NB4 (cell line): ENCODE measurements at regions not wholly inside any gene's neighbourhood (a gene's known extent, or its start where the extent isn't known, plus 50 kb on each side); places are given as distances from the start of the nearest gene placed in this dataset.
A peak's percentile ranks its signal among the peaks of the same experiment; 100 is the strongest.

Experiments
- DNase-seq: peaks from one replicate; pipeline ENCODE4 v3.0.0; 2010; ENCODE audit warnings: low read depth
- H3K4me3 ChIP-seq: one replicate; pipeline ENCODE4 v1.5.1; 2011; ENCODE audit warnings: mild to moderate bottlenecking, low read depth, low read length, moderate library complexity
- MYC ChIP-seq: IDR thresholded peaks from 2 replicates; pipeline ENCODE4 v1.6.1; 2011; ENCODE audit warnings: low read depth, low read length
- POLR2A ChIP-seq: IDR thresholded peaks from 2 replicates; pipeline ENCODE4 v1.6.1; 2011; ENCODE audit warnings: mild to moderate bottlenecking; ENCODE audit not compliant: insufficient read length; ENCODE audit errors: extremely low read depth
- TF ChIP-seq, protein P1 (sequence below): IDR thresholded peaks from 2 replicates; pipeline ENCODE4 v1.6.1; 2011; ENCODE audit warnings: low read depth, low read length
- TF ChIP-seq, protein P2 (sequence below): IDR thresholded peaks from one replicate; pipeline ENCODE4 v1.5.1; 2012; ENCODE audit warnings: low read depth, low read length

DNA sequence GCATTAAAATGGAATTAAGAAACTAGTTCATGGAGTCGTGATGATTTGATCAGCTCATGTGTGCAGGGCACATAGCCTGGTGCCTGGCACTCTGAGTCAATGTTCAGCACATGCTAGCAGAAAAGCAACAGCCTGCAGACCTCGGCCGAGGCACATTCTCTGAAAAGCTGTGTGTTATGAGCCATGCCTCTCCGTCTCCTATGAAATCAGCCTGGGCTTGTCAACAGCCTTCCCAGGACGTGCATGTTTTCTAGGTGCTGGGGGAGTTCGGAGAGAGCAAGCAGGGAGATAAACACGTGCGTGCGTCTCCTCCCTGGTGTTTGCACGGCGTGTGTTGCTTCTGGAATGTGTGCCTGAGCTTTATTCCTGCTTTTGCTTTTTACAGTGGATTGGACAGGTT lies 207.8 kb upstream of the KCNG1 start:
- TF ChIP-seq MYC: no peak
- TF ChIP-seq, protein P1, sequence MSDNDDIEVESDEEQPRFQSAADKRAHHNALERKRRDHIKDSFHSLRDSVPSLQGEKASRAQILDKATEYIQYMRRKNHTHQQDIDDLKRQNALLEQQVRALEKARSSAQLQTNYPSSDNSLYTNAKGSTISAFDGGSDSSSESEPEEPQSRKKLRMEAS: no peak
- TF ChIP-seq, protein P2, sequence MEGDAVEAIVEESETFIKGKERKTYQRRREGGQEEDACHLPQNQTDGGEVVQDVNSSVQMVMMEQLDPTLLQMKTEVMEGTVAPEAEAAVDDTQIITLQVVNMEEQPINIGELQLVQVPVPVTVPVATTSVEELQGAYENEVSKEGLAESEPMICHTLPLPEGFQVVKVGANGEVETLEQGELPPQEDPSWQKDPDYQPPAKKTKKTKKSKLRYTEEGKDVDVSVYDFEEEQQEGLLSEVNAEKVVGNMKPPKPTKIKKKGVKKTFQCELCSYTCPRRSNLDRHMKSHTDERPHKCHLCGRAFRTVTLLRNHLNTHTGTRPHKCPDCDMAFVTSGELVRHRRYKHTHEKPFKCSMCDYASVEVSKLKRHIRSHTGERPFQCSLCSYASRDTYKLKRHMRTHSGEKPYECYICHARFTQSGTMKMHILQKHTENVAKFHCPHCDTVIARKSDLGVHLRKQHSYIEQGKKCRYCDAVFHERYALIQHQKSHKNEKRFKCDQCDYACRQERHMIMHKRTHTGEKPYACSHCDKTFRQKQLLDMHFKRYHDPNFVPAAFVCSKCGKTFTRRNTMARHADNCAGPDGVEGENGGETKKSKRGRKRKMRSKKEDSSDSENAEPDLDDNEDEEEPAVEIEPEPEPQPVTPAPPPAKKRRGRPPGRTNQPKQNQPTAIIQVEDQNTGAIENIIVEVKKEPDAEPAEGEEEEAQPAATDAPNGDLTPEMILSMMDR: no peak
- TF ChIP-seq POLR2A: no peak
- H3K4me3 ChIP-seq: no peak overlapping the region
- no peak for DNase-seq

DNA sequence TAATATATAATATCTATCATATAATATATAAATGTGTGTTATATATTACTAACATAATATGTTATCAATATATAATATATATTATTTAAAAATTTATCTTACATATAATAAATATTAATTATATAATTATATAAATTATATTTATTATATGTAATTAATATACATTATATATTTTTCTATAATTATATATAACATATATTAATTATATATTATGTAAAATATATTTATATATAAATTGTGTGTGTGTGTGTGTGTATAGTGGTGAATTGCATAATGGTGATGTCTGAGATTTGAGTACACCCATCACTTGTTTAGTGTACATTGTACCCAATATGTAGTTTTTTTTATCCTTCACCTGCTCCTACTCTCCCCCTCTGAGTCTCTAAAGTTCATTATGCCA lies 205.9 kb upstream of the KCNG1 start:
- TF ChIP-seq, protein P1: no peak
- TF ChIP-seq POLR2A: no peak
- no peak for TF ChIP-seq MYC
- TF ChIP-seq, protein P2: no peak
- DNase-seq: no peak
- H3K4me3 ChIP-seq: no peak overlapping the region

DNA sequence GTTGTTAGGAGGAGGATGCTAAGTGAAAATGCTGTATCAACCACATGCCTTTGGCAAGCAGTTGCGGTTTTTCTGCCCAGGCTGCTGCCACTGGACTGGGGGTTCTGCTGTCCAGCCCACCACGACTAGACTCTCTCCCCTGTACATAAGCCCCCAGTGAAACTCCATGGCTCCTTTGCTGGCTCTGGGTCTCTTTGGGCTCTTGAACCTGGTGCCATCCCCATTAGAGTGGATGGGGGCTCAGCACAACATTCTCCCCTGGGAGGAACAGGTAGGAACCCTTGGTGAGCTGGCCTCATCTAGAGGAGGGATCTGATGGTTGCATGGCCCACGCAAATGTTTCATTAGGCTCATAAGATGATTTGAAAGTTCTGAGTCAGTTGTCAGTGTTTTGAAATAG lies 204.8 kb upstream of the KCNG1 start:
- peak; percentile 21 for DNase-seq
- no peak for TF ChIP-seq MYC
- TF ChIP-seq, protein P2: no peak
- TF ChIP-seq, protein P1: no peak
- no peak for TF ChIP-seq POLR2A
- H3K4me3 ChIP-seq: no peak overlapping the region

DNA sequence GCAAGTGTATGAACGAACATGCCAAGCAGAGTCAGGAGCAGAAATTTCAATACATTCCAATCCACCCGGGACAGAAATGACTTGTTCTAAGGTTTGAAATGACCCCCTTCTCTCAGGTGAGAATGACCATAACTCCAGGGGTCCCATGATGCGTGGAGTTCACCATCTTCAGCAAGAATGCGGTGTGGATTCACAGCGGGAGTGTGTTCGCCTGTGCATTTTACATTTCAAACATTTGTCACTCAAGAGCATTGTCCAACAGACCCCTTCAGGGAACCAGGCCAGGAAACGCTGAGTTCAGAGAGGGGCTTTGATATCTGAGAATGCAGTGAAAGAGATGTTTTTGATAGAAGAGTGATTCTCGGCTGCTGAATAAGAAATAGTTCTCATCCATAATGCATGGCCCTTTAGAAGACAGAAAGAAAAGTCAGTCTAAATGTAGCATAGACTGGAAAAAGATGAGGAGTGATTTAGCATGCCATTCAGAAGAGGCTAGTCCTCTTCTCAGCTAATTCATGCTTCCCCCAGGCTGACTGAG lies 200.3 kb upstream of the KCNG1 start:
- TF ChIP-seq, protein P1: no peak
- TF ChIP-seq POLR2A (no peak), MYC (no peak)
- TF ChIP-seq, protein P2: no peak
- no peak for DNase-seq
- no peak overlapping the region for H3K4me3 ChIP-seq

DNA sequence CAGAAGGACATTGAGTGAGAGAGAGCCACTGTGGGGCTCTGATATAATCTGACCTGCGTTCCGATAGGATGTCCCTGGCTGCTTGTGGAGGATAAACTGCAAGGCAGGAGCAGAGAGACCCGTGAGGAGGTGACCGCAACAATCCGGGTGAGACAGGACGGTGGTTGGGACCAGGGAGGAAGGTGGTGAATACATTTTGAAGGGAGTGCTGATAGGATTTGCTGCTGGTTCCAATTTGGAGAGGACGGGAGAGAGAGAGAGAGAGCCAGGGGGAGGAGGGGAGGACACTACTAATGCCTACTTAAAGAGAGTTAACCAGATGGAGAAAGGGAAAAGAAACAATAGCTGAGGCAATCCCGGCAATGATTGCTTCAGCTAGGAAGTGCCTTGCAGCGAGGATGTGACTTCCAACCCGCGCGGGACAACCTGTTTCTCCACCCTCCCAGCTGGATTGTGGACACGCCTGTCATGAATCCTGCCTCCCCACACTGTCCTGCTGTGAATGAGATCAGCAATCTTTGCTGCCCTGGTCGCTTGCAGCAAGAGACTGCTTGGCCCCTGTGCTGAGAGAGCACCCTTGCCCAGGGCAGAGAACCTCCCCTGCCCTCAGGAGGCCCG lies 199.0 kb upstream of the KCNG1 start:
- DNase-seq: peak; percentile 19
- no peak overlapping the region for H3K4me3 ChIP-seq
- TF ChIP-seq, protein P2: no peak
- TF ChIP-seq, protein P1: no peak
- TF ChIP-seq MYC: no peak
- no peak for TF ChIP-seq POLR2A
